Lower lobe of right lung (tissue), 2 donors: ENCODE measurements at regions not wholly inside any gene's neighbourhood (a gene's known extent, or its start where the extent isn't known, plus 50 kb on each side); places are given as distances from the start of the nearest gene placed in this dataset.

Experiments
- ATAC-seq, 2 donors: fragments of 200-7000 bp; cut with Tn5 transposase; one replicate each; pipeline ENCODE4 v1.9.1; 2020 to 2022; ENCODE audit warnings: mild to moderate bottlenecking in 2 of 2, moderate library complexity in 2 of 2
- DNase-seq: peaks from one replicate; pipeline ENCODE4 v3.0.0-alpha.2; 2020
- H3K27ac ChIP-seq: fragments of 200-600 bp; one replicate; pipeline ENCODE4 v1.8.0; 2022
- H3K27me3 ChIP-seq: fragments of 200-600 bp; one replicate; pipeline ENCODE4 v1.8.0; 2022; ENCODE audit warnings: low read depth
- H3K36me3 ChIP-seq: fragments of 200-600 bp; one replicate; pipeline ENCODE4 v1.8.0; 2022; ENCODE audit warnings: mild to moderate bottlenecking
- H3K4me1 ChIP-seq: fragments of 200-600 bp; one replicate; pipeline ENCODE4 v1.8.0; 2022
- H3K4me3 ChIP-seq: fragments of 200-600 bp; one replicate; pipeline ENCODE4 v1.8.0; 2022; ENCODE audit warnings: mild to moderate bottlenecking
- H3K9me3 ChIP-seq: fragments of 200-600 bp; one replicate; pipeline ENCODE4 v1.8.0; 2022
- CTCF ChIP-seq: fragments of 200-600 bp; IDR thresholded peaks from one replicate; pipeline ENCODE4 v1.8.0; 2022; ENCODE audit warnings: antibody characterized with exemption, mild to moderate bottlenecking
- intact Hi-C: fragments of 100-400 bp; cut with DNase I; formaldehyde crosslinking; loops from one replicate; pipeline ENCODE4 v1.11.0; 2022
- donor health status: DM: no; HTN: yes; CAD: no; lungs with severe emphysema.

- H3K9me3 ChIP-seq: no peaks in the 10 kb centered on the region
- DNase-seq (no peak), ATAC-seq (no peak)
- intact Hi-C loops: no loop called here
- H3K36me3 ChIP-seq: no peaks in the 10 kb centered on the region
- H3K27me3 ChIP-seq: no peaks in the 10 kb centered on the region
- H3K27ac ChIP-seq: no peak overlapping the region
- TF ChIP-seq CTCF: no peak
- H3K4me3 ChIP-seq: no peak overlapping the region
- no peaks in the 10 kb centered on the region for H3K4me1 ChIP-seq
Observed at GRCh38 chr18:55657572-55658331, 69.8 kb upstream of the TCF4 start.

- no peak overlapping the region for H3K4me3 ChIP-seq
- H3K36me3 ChIP-seq: no peaks in the 10 kb centered on the region
- H3K27ac ChIP-seq: no peak overlapping the region
- DNase-seq (no peak), ATAC-seq (no peak)
- H3K4me1 ChIP-seq: no peaks in the 10 kb centered on the region
- intact Hi-C loops: no loop called here
- no peak for TF ChIP-seq CTCF
- H3K9me3 ChIP-seq: no peaks in the 10 kb centered on the region
- no peaks in the 10 kb centered on the region for H3K27me3 ChIP-seq
Observed at GRCh38 chr18:55654986-55655385, 67.0 kb upstream of the TCF4 start.

- H3K36me3 ChIP-seq: no peaks in the 10 kb centered on the region
- H3K4me1 ChIP-seq: no peaks in the 10 kb centered on the region
- H3K27ac ChIP-seq: no peak overlapping the region
- no peaks in the 10 kb centered on the region for H3K9me3 ChIP-seq
- H3K4me3 ChIP-seq: no peak overlapping the region
- TF ChIP-seq CTCF: no peak
- ATAC-seq (no peak), DNase-seq (no peak)
- intact Hi-C loops: no loop called here
- no peaks in the 10 kb centered on the region for H3K27me3 ChIP-seq
Observed at GRCh38 chr18:55651236-55651635, 63.2 kb upstream of the TCF4 start.

GRCh38 chr18:55650363-55650870, 62.4 kb upstream of the TCF4 start:
- H3K27me3 ChIP-seq: no peaks in the 10 kb centered on the region
- TF ChIP-seq CTCF: no peak
- no peaks in the 10 kb centered on the region for H3K9me3 ChIP-seq
- ATAC-seq (no peak), DNase-seq (no peak)
- H3K4me3 ChIP-seq: no peak overlapping the region
- intact Hi-C loops: no loop called here
- no peak overlapping the region for H3K27ac ChIP-seq
- no peaks in the 10 kb centered on the region for H3K4me1 ChIP-seq
- no peaks in the 10 kb centered on the region for H3K36me3 ChIP-seq

- H3K4me3 ChIP-seq: no peak overlapping the region
- DNase-seq: no peak
- no peak for TF ChIP-seq CTCF
- no peaks in the 10 kb centered on the region for H3K9me3 ChIP-seq
- intact Hi-C loops: no loop called here
- no peak overlapping the region for H3K27ac ChIP-seq
- ATAC-seq: no peak
- H3K27me3 ChIP-seq: no peaks in the 10 kb centered on the region
- H3K36me3 ChIP-seq: no peaks in the 10 kb centered on the region
- no peaks in the 10 kb centered on the region for H3K4me1 ChIP-seq
Observed at GRCh38 chr18:55647331-55647730, 59.3 kb upstream of the TCF4 start.
